ENCODE measurements at regions not wholly inside any gene's neighbourhood (a gene's known extent, or its start where the extent isn't known, plus 50 kb on each side); places are given as distances from the start of the nearest gene placed in this dataset.

- no peak for TF ChIP-seq BACH2 (CRISPR knock-in tag; IDR thresholded peaks at IDR 0.05; ENCODE audit: borderline replicate concordance)
- no peak for TF ChIP-seq CSDC2 (CRISPR knock-in tag; IDR thresholded peaks at IDR 0.05)
- TF ChIP-seq ZNF565 (CRISPR knock-in tag; conservative IDR thresholded peaks at IDR 0.05; ENCODE audit: low read depth), result no peak
- TF ChIP-seq GLIS3 (CRISPR knock-in tag; IDR thresholded peaks at IDR 0.05), result no peak
- TF ChIP-seq ESRRG (CRISPR knock-in tag; IDR thresholded peaks at IDR 0.05), result no peak
- no peak for TF ChIP-seq SNAI2 (CRISPR knock-in tag; IDR thresholded peaks at IDR 0.05)
- no peak for TF ChIP-seq ZFP3 (CRISPR knock-in tag; IDR thresholded peaks at IDR 0.05)
- no peak for TF ChIP-seq ZNF70 (CRISPR knock-in tag; IDR thresholded peaks at IDR 0.05)
- no peak for TF ChIP-seq TSHZ2 (CRISPR knock-in tag; IDR thresholded peaks at IDR 0.05)
- TF ChIP-seq PPARA (CRISPR knock-in tag; IDR thresholded peaks at IDR 0.05; ENCODE audit: borderline replicate concordance), result no peak
- no peak for TF ChIP-seq RARB (CRISPR knock-in tag; IDR thresholded peaks at IDR 0.05)
- TF ChIP-seq POU6F1 (CRISPR knock-in tag; IDR thresholded peaks at IDR 0.05; ENCODE audit: borderline replicate concordance, low read depth), result no peak
- TF ChIP-seq TCF4 (CRISPR knock-in tag; IDR thresholded peaks at IDR 0.05; ENCODE audit: borderline replicate concordance), result no peak
Measured at GRCh38 chr16:48047720-48048119, 108.1 kb downstream of the ABCC12 start.

GRCh38 chr16:48047241-48047640, 108.6 kb downstream of the ABCC12 start:
- no peak for ATAC-seq
- TF ChIP-seq OSR1 (CRISPR knock-in tag; IDR thresholded peaks at IDR 0.05) (no peak), PPARA (CRISPR knock-in tag; IDR thresholded peaks at IDR 0.05; ENCODE audit: borderline replicate concordance) (no peak), RARB (CRISPR knock-in tag; IDR thresholded peaks at IDR 0.05) (no peak), TCF4 (CRISPR knock-in tag; IDR thresholded peaks at IDR 0.05; ENCODE audit: borderline replicate concordance) (no peak), TSHZ2 (CRISPR knock-in tag; IDR thresholded peaks at IDR 0.05) (no peak), ZNF70 (CRISPR knock-in tag; IDR thresholded peaks at IDR 0.05) (no peak), POU6F1 (CRISPR knock-in tag; IDR thresholded peaks at IDR 0.05; ENCODE audit: borderline replicate concordance, low read depth) (no peak), CREB5 (CRISPR knock-in tag; IDR thresholded peaks at IDR 0.05; ENCODE audit: low read depth) (no peak), ESRRG (CRISPR knock-in tag; IDR thresholded peaks at IDR 0.05) (no peak), CSRNP3 (CRISPR knock-in tag; IDR thresholded peaks at IDR 0.05) (no peak), ZFP3 (CRISPR knock-in tag; IDR thresholded peaks at IDR 0.05) (no peak), PATZ1 (CRISPR knock-in tag; IDR thresholded peaks at IDR 0.05; ENCODE audit: borderline replicate concordance) (no peak), ZC3H10 (CRISPR knock-in tag; IDR thresholded peaks at IDR 0.05) (no peak), GLIS3 (CRISPR knock-in tag; IDR thresholded peaks at IDR 0.05) (no peak), ARNTL (CRISPR knock-in tag; IDR thresholded peaks at IDR 0.05; ENCODE audit: borderline replicate concordance, low read depth) (no peak)

More at GRCh38 chr16:48047720-48048119, 108.1 kb downstream of the ABCC12 start:
- no peak for ATAC-seq

Data from SK-N-SH treated with all-trans-retinoic acid at 6 μM for 48 hours (cell line).